Trophoblast cell (in vitro differentiated cells and primary cell): ENCODE measurements at regions not wholly inside any gene's neighbourhood (a gene's known extent, or its start where the extent isn't known, plus 50 kb on each side); places are given as distances from the start of the nearest gene placed in this dataset.

ENCODE experiments used
- DNase-seq, 2 donors: peaks; one replicate each; pipeline ENCODE4 v3.0.0-alpha.2; 2016
- H2AFZ ChIP-seq: 2 replicates; pipeline ENCODE4 v1.6.1; 2013; ENCODE audit warnings: low read length, moderate library complexity, mild to moderate bottlenecking; ENCODE audit not compliant: insufficient read depth, poor library complexity
- H2AK5ac ChIP-seq: 2 replicates; pipeline ENCODE4 v1.6.1; 2013; ENCODE audit warnings: mild to moderate bottlenecking, low read length
- H2BK120ac ChIP-seq: 2 replicates; pipeline ENCODE4 v1.6.1; 2013; ENCODE audit warnings: low read length, mild to moderate bottlenecking, moderate library complexity; ENCODE audit not compliant: insufficient read depth, poor library complexity
- H2BK12ac ChIP-seq: 2 replicates; pipeline ENCODE4 v1.6.1; 2013; ENCODE audit warnings: mild to moderate bottlenecking, low read length, moderate library complexity
- H2BK5ac ChIP-seq: 2 replicates; pipeline ENCODE4 v1.6.1; 2013; ENCODE audit warnings: low read length, low read depth, moderate library complexity, mild to moderate bottlenecking; ENCODE audit not compliant: poor library complexity
- H3K14ac ChIP-seq: 2 replicates; pipeline ENCODE4 v1.6.1; 2013; ENCODE audit warnings: mild to moderate bottlenecking, low read length
- H3K18ac ChIP-seq: 2 replicates; pipeline ENCODE4 v1.6.1; 2013; ENCODE audit warnings: mild to moderate bottlenecking, low read length
- H3K23ac ChIP-seq: 2 replicates; pipeline ENCODE4 v1.6.1; 2013; ENCODE audit warnings: low read length
- H3K27ac ChIP-seq: 2 replicates; pipeline ENCODE4 v1.5.1; 2013; ENCODE audit warnings: low read depth, mild to moderate bottlenecking, inconsistent platforms, low read length, moderate library complexity
- H3K27me3 ChIP-seq: 2 replicates; pipeline ENCODE4 v1.6.1; 2013; ENCODE audit warnings: inconsistent platforms, mild to moderate bottlenecking, low read length, moderate library complexity; ENCODE audit not compliant: insufficient read depth
- H3K36me3 ChIP-seq, 2 experiments: 1 replicate in 1 of 2; 2 replicates in 1 of 2; pipeline ENCODE4 v1.6.1; 2013; ENCODE audit warnings: low read length in 2 of 2, mild to moderate bottlenecking in 2 of 2, moderate library complexity in 1 of 2; ENCODE audit not compliant: insufficient read depth in 2 of 2, control insufficient read depth in 1 of 2
- H3K4ac ChIP-seq: 2 replicates; pipeline ENCODE4 v1.6.1; 2013; ENCODE audit warnings: low read depth, mild to moderate bottlenecking, low read length, moderate library complexity
- H3K4me1 ChIP-seq, 2 experiments: 1 replicate in 1 of 2; 2 replicates in 1 of 2; pipeline ENCODE4 v1.6.1; 2013; ENCODE audit warnings: low read length in 2 of 2, mild to moderate bottlenecking in 2 of 2, moderate library complexity in 1 of 2; ENCODE audit not compliant: insufficient read depth in 2 of 2, control insufficient read depth in 1 of 2
- H3K4me2 ChIP-seq: 2 replicates; pipeline ENCODE4 v1.6.1; 2013; ENCODE audit warnings: inconsistent platforms, mild to moderate bottlenecking, low read length, moderate library complexity
- H3K4me3 ChIP-seq: 2 replicates; pipeline ENCODE4 v1.5.1; 2013; ENCODE audit warnings: mild to moderate bottlenecking, low read depth, low read length, inconsistent platforms
- H3K79me1 ChIP-seq: one replicate; pipeline ENCODE4 v1.6.1; 2013; ENCODE audit warnings: low read length
- H3K79me2 ChIP-seq: 2 replicates; pipeline ENCODE4 v1.6.1; 2013; ENCODE audit warnings: low read length, mild to moderate bottlenecking; ENCODE audit not compliant: control insufficient read depth, insufficient read depth, poor library complexity
- H3K9ac ChIP-seq: 2 replicates; pipeline ENCODE4 v1.6.1; 2013; ENCODE audit warnings: mild to moderate bottlenecking, low read length
- H3K9me3 ChIP-seq: 2 replicates; pipeline ENCODE4 v1.6.1; 2013; ENCODE audit warnings: low read depth, mild to moderate bottlenecking, control low read depth, inconsistent platforms, low read length; ENCODE audit not compliant: insufficient read depth
- H4K12ac ChIP-seq: 2 replicates; pipeline ENCODE4 v1.6.1; 2013; ENCODE audit warnings: low read depth, mild to moderate bottlenecking, low read length, moderate library complexity
- H4K8ac ChIP-seq: 2 replicates; pipeline ENCODE4 v1.6.1; 2013; ENCODE audit warnings: low read depth, mild to moderate bottlenecking, low read length, moderate library complexity
- H4K91ac ChIP-seq: one replicate; pipeline ENCODE4 v1.6.1; 2013; ENCODE audit warnings: low read depth, mild to moderate bottlenecking, low read length, moderate library complexity
- WGBS: extraction: QIAGEN DNeasy Blood & Tissue Kit; methylation state at CpG from one replicate; pipeline ENCODE4 v1.1.7; 2013; ENCODE audit warnings: missing lambda C conversion rate; ENCODE audit not compliant: insufficient read length, insufficient coverage; ENCODE audit errors: extremely low coverage; 5-methylcytosine and 5-hydroxymethylcytosine counted together

- Histone ChIP-seq H3K27ac (no peak overlapping the region), H3K9me3 (no peaks in the 10 kb centered on the region), H3K79me2 (no peaks in the 10 kb centered on the region), H4K91ac (no peak overlapping the region), H2BK120ac (no peak overlapping the region), H3K27me3 (no peaks in the 10 kb centered on the region), H3K36me3 (no peaks in the 10 kb centered on the region), H4K12ac (no peak overlapping the region), H2BK5ac (no peak overlapping the region), H3K4ac (no peak overlapping the region), H3K4me2 (no peak overlapping the region), H2BK12ac (no peak overlapping the region), H3K23ac (no peak overlapping the region), H3K4me3 (no peak overlapping the region), H2AFZ (no peak overlapping the region), H3K14ac (no peak overlapping the region), H4K8ac (no peak overlapping the region), H3K79me1 (no peaks in the 10 kb centered on the region), H3K4me1 (no peaks in the 10 kb centered on the region), H3K18ac (no peak overlapping the region), H2AK5ac (no peak overlapping the region), H3K9ac (no peak overlapping the region)
- no CpG with 5 or more reads among the region's 1 CpG for WGBS
- no peak for DNase-seq
These were observed 228.8 kb upstream of the MTPN start for GRCh38 chr7:136205956-136206355.

- H3K9ac ChIP-seq, result no peak overlapping the region
- H2BK120ac ChIP-seq, result no peak overlapping the region
- H3K4me2 ChIP-seq, result no peak overlapping the region
- H2AFZ ChIP-seq, result no peak overlapping the region
- H2AK5ac ChIP-seq, result no peak overlapping the region
- no peak overlapping the region for H3K14ac ChIP-seq
- no peaks in the 10 kb centered on the region for H3K79me2 ChIP-seq
- DNase-seq, result no peak
- H3K79me1 ChIP-seq, result no peaks in the 10 kb centered on the region
- no peak overlapping the region for H2BK5ac ChIP-seq
- WGBS, result no CpG with 5 or more reads among the region's 1 CpG
- no peak overlapping the region for H3K18ac ChIP-seq
- H3K4me3 ChIP-seq, result no peak overlapping the region
- peaks cover 3% of the 10 kb centered on the region for H3K9me3 ChIP-seq
- no peaks in the 10 kb centered on the region for H3K36me3 ChIP-seq
- H4K8ac ChIP-seq, result no peak overlapping the region
- H3K27me3 ChIP-seq, result no peaks in the 10 kb centered on the region
- no peak overlapping the region for H3K4ac ChIP-seq
- H4K91ac ChIP-seq, result no peak overlapping the region
- no peak overlapping the region for H4K12ac ChIP-seq
- H3K27ac ChIP-seq, result no peak overlapping the region
- no peaks in the 10 kb centered on the region for H3K4me1 ChIP-seq
- no peak overlapping the region for H3K23ac ChIP-seq
- no peak overlapping the region for H2BK12ac ChIP-seq
These were observed 221.0 kb upstream of the MTPN start for GRCh38 chr7:136198168-136198567.

GRCh38 chr7:136194878-136195277 is 217.7 kb upstream of the MTPN start:
- Histone ChIP-seq H3K79me1 (no peaks in the 10 kb centered on the region), H4K12ac (no peak overlapping the region), H3K18ac (no peak overlapping the region), H3K9me3 (peaks cover 4% of the 10 kb centered on the region), H2BK5ac (no peak overlapping the region), H3K9ac (no peak overlapping the region), H2BK120ac (no peak overlapping the region), H3K27ac (no peak overlapping the region), H3K4me3 (no peak overlapping the region), H3K4me2 (no peak overlapping the region), H2AK5ac (no peak overlapping the region), H4K91ac (no peak overlapping the region), H2AFZ (no peak overlapping the region), H3K4ac (no peak overlapping the region), H3K23ac (no peak overlapping the region), H2BK12ac (no peak overlapping the region), H3K27me3 (no peaks in the 10 kb centered on the region), H3K14ac (no peak overlapping the region), H4K8ac (no peak overlapping the region), H3K36me3 (no peaks in the 10 kb centered on the region), H3K4me1 (no peaks in the 10 kb centered on the region), H3K79me2 (no peaks in the 10 kb centered on the region)
- WGBS, result no CpG with 5 or more reads among the region's 1 CpG
- no peak for DNase-seq

GRCh38 chr7:136193940-136194339 is 216.8 kb upstream of the MTPN start:
- Histone ChIP-seq H3K14ac (no peak overlapping the region), H3K27ac (no peak overlapping the region), H3K4me3 (no peak overlapping the region), H3K27me3 (no peaks in the 10 kb centered on the region), H2BK12ac (no peak overlapping the region), H2AK5ac (no peak overlapping the region), H3K79me2 (no peaks in the 10 kb centered on the region), H3K4me1 (no peaks in the 10 kb centered on the region), H3K36me3 (no peaks in the 10 kb centered on the region), H4K8ac (no peak overlapping the region), H3K4me2 (no peak overlapping the region), H2BK120ac (no peak overlapping the region), H3K9me3 (peaks cover 2% of the 10 kb centered on the region), H3K4ac (no peak overlapping the region), H4K91ac (no peak overlapping the region), H2BK5ac (no peak overlapping the region), H2AFZ (no peak overlapping the region), H3K23ac (no peak overlapping the region), H3K9ac (no peak overlapping the region), H3K18ac (no peak overlapping the region), H3K79me1 (no peaks in the 10 kb centered on the region), H4K12ac (no peak overlapping the region)
- DNase-seq, result no peak
- no CpG with 5 or more reads among the region's 6 CpGs for WGBS
